ENCODE measurements at regions not wholly inside any gene's neighbourhood (a gene's known extent, or its start where the extent isn't known, plus 50 kb on each side); places are given as distances from the start of the nearest gene placed in this dataset.

- TF ChIP-seq CREB1 (CRISPR knock-in tag; IDR thresholded peaks at IDR 0.05; ENCODE audit: low read depth), result no peak
- TF ChIP-seq CTCF (conservative IDR thresholded peaks at IDR 0.05; ENCODE audit: low read depth in 2 of 2), result no peak
These were observed 59.1 kb upstream of the LHX1 start for GRCh38 chr17:36878216-36878615.

All from GM23338 (cell line).